ENCODE measurements at regions not wholly inside any gene's neighbourhood (a gene's known extent, or its start where the extent isn't known, plus 50 kb on each side); places are given as distances from the start of the nearest gene placed in this dataset.

DNA sequence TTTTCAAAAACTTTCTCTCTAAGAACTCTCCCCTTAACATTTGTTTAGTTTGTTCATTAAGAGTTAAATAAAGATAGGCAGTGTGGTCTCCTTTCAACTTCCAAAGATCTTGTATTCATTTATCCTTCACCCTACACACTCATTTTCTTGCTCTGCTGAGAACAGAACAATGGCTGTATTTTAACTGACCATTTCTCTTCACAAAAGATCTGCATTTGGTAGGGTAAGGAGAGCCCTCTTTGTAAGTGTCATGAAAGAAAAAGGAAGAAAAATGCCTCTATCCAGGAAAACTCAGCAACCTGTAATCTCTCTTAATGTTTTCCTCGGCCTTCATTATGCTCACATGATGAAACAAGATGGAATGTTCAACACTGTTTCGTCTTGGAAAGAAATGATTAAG lies 193.7 kb upstream of the TLE4 start:
- H4K20me1 ChIP-seq (ENCODE audit: low read depth, low read length), result no peaks in the 10 kb centered on the region
- no peaks in the 10 kb centered on the region for H3K79me2 ChIP-seq (ENCODE audit: insufficient read depth, low read length)
- no peak overlapping the region for H3K27ac ChIP-seq (ENCODE audit: low read depth, low read length)
- no peaks in the 10 kb centered on the region for H3K9me3 ChIP-seq (ENCODE audit: insufficient read depth, low read length)
- no peaks in the 10 kb centered on the region for H3K27me3 ChIP-seq (ENCODE audit: low read length)
- no peak for TF ChIP-seq EZH2phosphoT487 (conservative IDR thresholded peaks at IDR 0.05; ENCODE audit: low read length)
- TF ChIP-seq, protein P1, sequence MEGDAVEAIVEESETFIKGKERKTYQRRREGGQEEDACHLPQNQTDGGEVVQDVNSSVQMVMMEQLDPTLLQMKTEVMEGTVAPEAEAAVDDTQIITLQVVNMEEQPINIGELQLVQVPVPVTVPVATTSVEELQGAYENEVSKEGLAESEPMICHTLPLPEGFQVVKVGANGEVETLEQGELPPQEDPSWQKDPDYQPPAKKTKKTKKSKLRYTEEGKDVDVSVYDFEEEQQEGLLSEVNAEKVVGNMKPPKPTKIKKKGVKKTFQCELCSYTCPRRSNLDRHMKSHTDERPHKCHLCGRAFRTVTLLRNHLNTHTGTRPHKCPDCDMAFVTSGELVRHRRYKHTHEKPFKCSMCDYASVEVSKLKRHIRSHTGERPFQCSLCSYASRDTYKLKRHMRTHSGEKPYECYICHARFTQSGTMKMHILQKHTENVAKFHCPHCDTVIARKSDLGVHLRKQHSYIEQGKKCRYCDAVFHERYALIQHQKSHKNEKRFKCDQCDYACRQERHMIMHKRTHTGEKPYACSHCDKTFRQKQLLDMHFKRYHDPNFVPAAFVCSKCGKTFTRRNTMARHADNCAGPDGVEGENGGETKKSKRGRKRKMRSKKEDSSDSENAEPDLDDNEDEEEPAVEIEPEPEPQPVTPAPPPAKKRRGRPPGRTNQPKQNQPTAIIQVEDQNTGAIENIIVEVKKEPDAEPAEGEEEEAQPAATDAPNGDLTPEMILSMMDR (IDR thresholded peaks at IDR 0.05; ENCODE audit: insufficient read depth, low read length, poor library complexity, severe bottlenecking), result no peak
- no peaks in the 10 kb centered on the region for H3K36me3 ChIP-seq (ENCODE audit: low read length)
- no peaks in the 10 kb centered on the region for H3F3A ChIP-seq (ENCODE audit: insufficient read depth)
- H3K9ac ChIP-seq (ENCODE audit: low read length), result no peak overlapping the region
- no peak overlapping the region for H2AFZ ChIP-seq (ENCODE audit: low read depth, low read length, severe bottlenecking)
- H3K9me2 ChIP-seq (replicated peaks; ENCODE audit: insufficient read depth, low read length), result no peaks in the 10 kb centered on the region
- no peak overlapping the region for H3K4me2 ChIP-seq (ENCODE audit: low read depth, low read length, poor library complexity, severe bottlenecking)
- no peak overlapping the region for H3K4me3 ChIP-seq (ENCODE audit: insufficient read depth, low read length, poor library complexity, severe bottlenecking)

DNA sequence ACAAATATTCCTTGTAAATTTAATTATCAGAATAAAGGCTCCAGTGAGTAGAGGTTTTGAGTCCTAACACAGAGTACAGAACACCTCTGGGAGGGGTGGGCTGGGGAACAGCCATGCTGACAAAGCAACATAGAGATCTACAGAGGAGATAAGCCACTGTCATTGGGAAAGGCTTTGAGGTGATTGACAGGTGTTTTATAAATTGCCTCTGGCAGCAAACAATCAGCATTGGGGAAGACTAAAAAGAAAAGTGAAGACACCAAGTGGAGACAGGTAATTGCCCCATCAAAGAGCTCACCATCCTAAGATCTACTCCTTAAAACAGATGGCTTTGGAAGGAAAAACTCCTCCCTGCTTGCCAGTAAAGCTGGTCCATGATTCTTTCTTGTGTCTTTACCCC lies 189.7 kb upstream of the TLE4 start:
- no peaks in the 10 kb centered on the region for H3K79me2 ChIP-seq (ENCODE audit: insufficient read depth, low read length)
- H2AFZ ChIP-seq (ENCODE audit: low read depth, low read length, severe bottlenecking), result no peak overlapping the region
- H3K36me3 ChIP-seq (ENCODE audit: low read length), result no peaks in the 10 kb centered on the region
- H3K27ac ChIP-seq (ENCODE audit: low read depth, low read length), result no peak overlapping the region
- no peak overlapping the region for H3K4me2 ChIP-seq (ENCODE audit: low read depth, low read length, poor library complexity, severe bottlenecking)
- no peak overlapping the region for H3K9ac ChIP-seq (ENCODE audit: low read length)
- H4K20me1 ChIP-seq (ENCODE audit: low read depth, low read length), result no peaks in the 10 kb centered on the region
- no peaks in the 10 kb centered on the region for H3K27me3 ChIP-seq (ENCODE audit: low read length)
- no peak for TF ChIP-seq EZH2phosphoT487 (conservative IDR thresholded peaks at IDR 0.05; ENCODE audit: low read length)
- TF ChIP-seq, protein P1 (IDR thresholded peaks at IDR 0.05; ENCODE audit: insufficient read depth, low read length, poor library complexity, severe bottlenecking), result no peak
- no peaks in the 10 kb centered on the region for H3K9me2 ChIP-seq (replicated peaks; ENCODE audit: insufficient read depth, low read length)
- H3K4me3 ChIP-seq (ENCODE audit: insufficient read depth, low read length, poor library complexity, severe bottlenecking), result no peak overlapping the region
- no peaks in the 10 kb centered on the region for H3F3A ChIP-seq (ENCODE audit: insufficient read depth)
- H3K9me3 ChIP-seq (ENCODE audit: insufficient read depth, low read length), result no peaks in the 10 kb centered on the region

DNA sequence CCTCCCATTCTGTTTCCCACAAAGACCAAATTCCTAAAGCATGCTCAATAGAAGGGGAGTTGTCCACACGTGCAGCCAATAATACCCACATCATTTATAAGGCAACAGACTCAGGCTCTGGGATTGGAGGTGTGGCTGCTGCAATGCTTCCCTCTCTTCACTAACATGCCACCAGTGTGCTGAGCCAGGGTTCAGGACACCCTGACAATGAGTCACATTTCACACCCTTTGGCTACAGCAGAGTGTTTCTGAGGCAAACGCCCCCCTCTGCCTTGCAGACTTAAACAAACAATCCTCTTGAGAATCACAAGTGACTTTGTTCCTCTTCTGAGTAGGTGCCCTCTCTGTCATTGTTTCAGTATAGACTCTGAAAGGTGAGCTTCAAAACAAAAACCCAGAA lies 189.3 kb upstream of the TLE4 start:
- Histone ChIP-seq H4K20me1 (ENCODE audit: low read depth, low read length) (no peaks in the 10 kb centered on the region), H2AFZ (ENCODE audit: low read depth, low read length, severe bottlenecking) (no peak overlapping the region), H3F3A (ENCODE audit: insufficient read depth) (no peaks in the 10 kb centered on the region), H3K27me3 (ENCODE audit: low read length) (no peaks in the 10 kb centered on the region), H3K36me3 (ENCODE audit: low read length) (no peaks in the 10 kb centered on the region), H3K79me2 (ENCODE audit: insufficient read depth, low read length) (no peaks in the 10 kb centered on the region), H3K4me3 (ENCODE audit: insufficient read depth, low read length, poor library complexity, severe bottlenecking) (no peak overlapping the region), H3K27ac (ENCODE audit: low read depth, low read length) (no peak overlapping the region), H3K9me2 (replicated peaks; ENCODE audit: insufficient read depth, low read length) (no peaks in the 10 kb centered on the region), H3K9ac (ENCODE audit: low read length) (no peak overlapping the region), H3K4me2 (ENCODE audit: low read depth, low read length, poor library complexity, severe bottlenecking) (no peak overlapping the region), H3K9me3 (ENCODE audit: insufficient read depth, low read length) (no peaks in the 10 kb centered on the region)
- TF ChIP-seq, protein P1 (IDR thresholded peaks at IDR 0.05; ENCODE audit: insufficient read depth, low read length, poor library complexity, severe bottlenecking), result no peak
- TF ChIP-seq EZH2phosphoT487 (conservative IDR thresholded peaks at IDR 0.05; ENCODE audit: low read length), result no peak

DNA sequence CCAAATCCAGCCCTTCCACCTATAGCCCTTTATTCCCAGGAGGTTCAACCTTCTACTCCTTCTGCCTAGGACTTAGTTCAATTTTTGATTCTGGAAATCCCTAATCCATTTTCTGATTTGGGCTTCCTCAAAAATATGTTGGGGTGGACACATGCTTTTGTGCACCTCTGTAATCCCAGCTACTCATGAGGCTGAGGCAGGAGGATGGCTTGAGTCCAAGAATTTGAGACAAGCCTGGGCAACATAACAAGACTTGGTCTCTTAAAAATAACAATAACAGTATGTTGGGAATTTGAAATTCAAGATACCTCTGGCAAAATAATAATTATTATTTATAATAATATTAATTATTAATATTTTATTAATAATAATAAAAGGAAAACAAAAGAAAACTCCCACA lies 188.7 kb upstream of the TLE4 start:
- TF ChIP-seq EZH2phosphoT487 (conservative IDR thresholded peaks at IDR 0.05; ENCODE audit: low read length), result no peak
- TF ChIP-seq, protein P1 (IDR thresholded peaks at IDR 0.05; ENCODE audit: insufficient read depth, low read length, poor library complexity, severe bottlenecking), result no peak
- no peaks in the 10 kb centered on the region for H3K36me3 ChIP-seq (ENCODE audit: low read length)
- no peaks in the 10 kb centered on the region for H3K9me3 ChIP-seq (ENCODE audit: insufficient read depth, low read length)
- no peaks in the 10 kb centered on the region for H3K79me2 ChIP-seq (ENCODE audit: insufficient read depth, low read length)
- H3K27me3 ChIP-seq (ENCODE audit: low read length), result no peaks in the 10 kb centered on the region
- no peaks in the 10 kb centered on the region for H3K9me2 ChIP-seq (replicated peaks; ENCODE audit: insufficient read depth, low read length)
- H3K4me3 ChIP-seq (ENCODE audit: insufficient read depth, low read length, poor library complexity, severe bottlenecking), result no peak overlapping the region
- no peak overlapping the region for H3K9ac ChIP-seq (ENCODE audit: low read length)
- no peaks in the 10 kb centered on the region for H3F3A ChIP-seq (ENCODE audit: insufficient read depth)
- no peaks in the 10 kb centered on the region for H4K20me1 ChIP-seq (ENCODE audit: low read depth, low read length)
- no peak overlapping the region for H3K27ac ChIP-seq (ENCODE audit: low read depth, low read length)
- no peak overlapping the region for H3K4me2 ChIP-seq (ENCODE audit: low read depth, low read length, poor library complexity, severe bottlenecking)
- H2AFZ ChIP-seq (ENCODE audit: low read depth, low read length, severe bottlenecking), result no peak overlapping the region
